Inferior parietal cortex (tissue), 1 donor: ENCODE measurements at regions not wholly inside any gene's neighbourhood (a gene's known extent, or its start where the extent isn't known, plus 50 kb on each side); places are given as distances from the start of the nearest gene placed in this dataset.

ENCODE experiments used
- DNase-seq: peaks from one replicate; pipeline ENCODE4 v3.0.0-alpha.2; 2016; ENCODE audit errors: extremely low spot score

GRCh38 chr5:13567819-13568218 lies 376.7 kb downstream of the DNAH5 start:
- DNase-seq, result no peak

DNA sequence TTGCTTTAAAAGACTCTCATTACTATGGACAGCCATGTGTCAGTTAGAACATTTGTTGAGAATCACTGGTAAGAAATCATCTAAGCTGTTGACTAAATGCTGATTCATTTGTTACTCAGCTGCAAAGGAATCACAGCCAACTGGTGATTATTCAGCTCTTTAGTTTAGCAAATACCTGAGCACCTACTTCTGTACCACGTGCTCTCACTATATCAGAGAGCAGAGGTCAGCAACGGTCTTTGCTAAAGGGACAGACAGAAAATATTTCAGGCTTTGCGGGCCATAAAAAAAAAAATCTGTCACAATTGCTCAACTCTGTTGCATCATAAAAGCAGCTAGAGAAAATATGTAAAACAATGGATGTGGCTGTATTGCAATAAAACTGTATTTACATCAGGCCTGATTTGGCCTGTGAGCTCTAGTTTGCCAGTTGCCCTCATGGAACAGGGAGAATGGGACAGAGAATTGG lies 377.6 kb downstream of the DNAH5 start:
- no peak for DNase-seq

DNA sequence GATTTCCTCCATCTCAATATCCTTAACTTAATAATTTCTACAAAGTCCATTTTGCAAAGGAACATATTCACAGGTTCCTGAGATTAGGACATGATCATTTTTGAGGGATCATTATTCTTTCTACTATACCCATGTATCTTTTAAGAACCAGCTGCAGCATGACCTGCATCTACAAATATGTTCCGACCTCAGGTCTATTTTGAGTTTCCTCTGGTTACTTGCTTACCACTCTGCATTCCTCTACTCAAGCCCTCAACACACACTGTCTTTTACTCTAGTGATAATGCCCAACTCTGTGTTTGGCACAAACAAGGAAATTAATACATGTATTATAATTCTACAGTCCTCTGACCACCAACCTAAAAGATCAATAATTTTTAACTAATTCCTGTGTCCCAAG lies 386.1 kb downstream of the DNAH5 start:
- no peak for DNase-seq

DNA sequence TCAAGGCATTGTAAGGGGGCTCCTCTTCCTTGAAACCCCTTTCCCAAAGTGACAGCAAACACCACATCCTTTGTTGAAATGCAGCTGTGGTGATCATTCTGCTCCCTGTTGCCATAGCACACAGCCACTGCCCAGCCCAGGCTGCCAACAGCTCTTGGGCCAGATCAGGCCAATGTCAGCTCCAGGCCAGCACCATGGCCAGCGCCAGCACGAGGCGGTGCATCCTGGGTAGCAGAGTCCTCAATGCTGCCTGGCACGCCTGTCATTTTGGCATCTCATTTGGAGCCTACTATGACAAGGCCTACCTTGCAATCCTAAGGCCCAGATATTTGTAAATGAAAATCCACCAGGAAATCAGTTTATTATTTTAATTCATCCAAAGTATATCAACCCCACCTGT lies 390.6 kb downstream of the DNAH5 start:
- DNase-seq, result no peak

- no peak for DNase-seq
Measured at GRCh38 chr5:13552361-13552760, 392.1 kb downstream of the DNAH5 start.

DNA sequence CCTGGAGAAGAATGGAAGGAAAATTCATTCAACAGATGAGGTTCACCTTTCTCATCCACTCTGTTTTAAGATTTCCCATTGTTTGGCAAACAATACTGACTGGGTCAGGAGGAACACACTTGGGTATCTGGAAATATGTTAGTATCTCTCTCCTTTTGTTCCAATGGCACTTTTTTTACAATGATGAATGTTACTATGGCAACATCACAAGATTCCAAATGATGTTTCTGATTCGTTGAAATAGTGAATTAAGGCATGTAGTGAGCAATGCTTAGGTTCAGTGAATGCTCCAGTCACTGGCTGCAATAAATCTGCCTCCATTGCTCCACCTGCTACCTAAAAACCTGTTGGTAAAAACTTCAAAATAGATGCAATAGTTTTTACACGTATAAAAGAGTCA lies 392.8 kb downstream of the DNAH5 start:
- no peak for DNase-seq

GRCh38 chr5:13540168-13540750 lies 404.2 kb downstream of the DNAH5 start:
- peak; percentile 53 for DNase-seq

DNA sequence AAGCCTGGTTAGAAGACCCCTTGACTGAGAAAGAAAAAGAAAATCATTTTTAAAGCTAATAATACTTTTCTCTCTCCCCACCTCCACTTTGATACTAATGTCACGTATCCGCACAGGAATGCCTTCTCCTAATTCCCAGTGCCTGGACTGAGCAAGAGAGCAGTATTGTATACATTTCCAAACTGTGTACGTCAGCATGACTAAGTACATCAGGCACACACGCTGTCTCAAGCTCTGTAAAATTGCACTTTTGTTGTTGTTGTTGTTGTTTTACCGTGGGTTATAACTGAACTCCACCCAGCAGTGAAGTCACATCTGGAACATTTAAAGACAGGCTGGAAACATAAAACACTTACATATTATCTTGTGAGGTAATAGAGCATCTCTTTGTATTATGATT lies 407.6 kb downstream of the DNAH5 start:
- DNase-seq, result no peak

DNA sequence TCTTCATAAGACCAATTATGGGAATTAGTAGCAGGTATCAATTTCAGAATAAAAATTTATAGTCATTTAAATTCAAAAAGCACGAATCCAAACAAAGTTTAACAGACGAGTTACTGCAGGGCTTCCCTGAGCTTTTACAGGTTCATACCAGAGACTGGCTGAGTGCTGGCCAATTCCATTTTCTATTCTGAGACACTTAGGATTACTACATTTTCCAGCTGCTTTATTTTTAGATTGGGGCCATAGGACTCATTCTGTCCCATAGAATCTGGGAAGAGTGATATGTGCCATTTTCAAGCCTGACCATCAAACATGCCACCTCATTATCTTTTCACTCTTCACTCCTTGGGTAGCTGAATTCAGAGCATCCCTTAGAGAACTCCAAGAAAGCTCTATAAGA lies 410.7 kb downstream of the DNAH5 start:
- no peak for DNase-seq

GRCh38 chr5:13529300-13529699 lies 415.2 kb downstream of the DNAH5 start:
- no peak for DNase-seq

- no peak for DNase-seq
Measured at GRCh38 chr5:13524936-13525335, 419.6 kb downstream of the DNAH5 start.

DNA sequence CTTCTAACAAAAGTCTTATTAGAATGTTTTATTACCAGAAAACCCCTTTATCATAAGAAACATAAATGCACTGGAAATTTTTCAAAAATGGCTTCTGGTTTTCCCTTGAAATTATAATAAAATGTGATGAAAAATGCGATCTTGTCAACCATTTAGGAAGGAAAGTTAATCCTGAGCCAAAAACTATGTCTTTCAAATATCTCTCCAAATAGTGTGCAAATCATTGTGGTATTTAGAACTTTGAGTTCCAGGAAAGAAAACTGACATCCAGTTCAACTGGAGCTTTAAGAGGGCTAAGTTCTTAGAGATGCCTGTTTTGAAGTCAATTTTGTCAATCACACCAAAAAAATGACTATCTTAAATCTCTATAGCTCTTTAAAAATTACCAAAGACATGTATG lies 425.4 kb downstream of the DNAH5 start:
- DNase-seq, result no peak

- no peak for DNase-seq
Measured at GRCh38 chr5:13516195-13516594, 428.3 kb downstream of the DNAH5 start.

DNA sequence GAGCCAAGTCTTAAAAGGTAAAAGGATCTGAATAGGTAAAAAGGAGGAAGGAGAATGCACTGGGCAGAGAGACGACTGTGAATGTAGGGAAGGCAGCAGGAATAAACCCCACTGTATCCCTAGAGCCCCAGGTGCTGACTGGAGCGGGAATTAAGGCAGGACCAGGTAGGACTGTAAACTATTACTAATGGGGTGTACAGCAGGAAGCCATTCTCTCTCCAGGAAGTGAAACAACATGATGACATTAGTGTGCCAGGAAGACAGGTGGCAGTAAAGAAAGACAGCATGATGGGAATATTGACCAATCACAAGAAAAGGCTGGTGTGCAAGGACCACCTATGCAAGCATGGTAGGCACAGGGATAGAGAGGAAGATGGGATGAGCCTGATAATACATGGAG lies 433.0 kb downstream of the DNAH5 start:
- no peak for DNase-seq

- DNase-seq, result no peak
Measured at GRCh38 chr5:13510616-13511015, 433.9 kb downstream of the DNAH5 start.

- no peak for DNase-seq
Measured at GRCh38 chr5:13508559-13508958, 435.9 kb downstream of the DNAH5 start.

- no peak for DNase-seq
Measured at GRCh38 chr5:13505326-13505725, 439.2 kb downstream of the DNAH5 start.

GRCh38 chr5:13503017-13503416 lies 441.5 kb downstream of the DNAH5 start:
- no peak for DNase-seq

DNA sequence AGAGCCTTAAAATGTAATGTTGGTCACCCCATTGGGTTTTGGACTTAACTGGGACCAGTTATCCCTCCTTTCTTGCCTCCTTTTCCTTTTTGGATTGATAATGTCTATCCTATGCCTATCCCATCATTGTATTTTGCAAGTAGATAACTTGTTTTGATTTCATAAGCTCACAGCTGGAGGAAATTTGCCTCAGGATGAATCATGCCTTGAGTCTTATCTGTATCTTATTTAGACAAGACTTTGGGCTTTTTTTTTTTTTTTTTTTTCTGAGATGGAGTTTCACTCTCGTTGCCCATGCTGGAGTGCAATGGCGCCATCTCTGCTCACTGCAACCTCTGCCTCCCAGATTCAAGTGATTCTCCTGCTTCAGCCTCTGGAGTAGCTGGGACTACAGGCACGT lies 443.3 kb downstream of the DNAH5 start:
- no peak for DNase-seq

- DNase-seq, result no peak
Measured at GRCh38 chr5:13498279-13498678, 446.2 kb downstream of the DNAH5 start.

- no peak for DNase-seq
Measured at GRCh38 chr5:13488254-13488931, 456.1 kb downstream of the DNAH5 start.

GRCh38 chr5:13480834-13481233 lies 463.7 kb downstream of the DNAH5 start:
- DNase-seq, result no peak

GRCh38 chr5:13478831-13479465 lies 465.5 kb downstream of the DNAH5 start:
- peak; percentile 74 for DNase-seq
